H1 (cell line): ENCODE measurements at regions not wholly inside any gene's neighbourhood (a gene's known extent, or its start where the extent isn't known, plus 50 kb on each side); places are given as distances from the start of the nearest gene placed in this dataset.

ENCODE experiments used
- CREB1 ChIP-seq: IDR thresholded peaks from 2 replicates; pipeline ENCODE4 v1.6.1; 2012; ENCODE audit warnings: inconsistent platforms
- TAF1 ChIP-seq: IDR thresholded peaks from 2 replicates; pipeline ENCODE4 v1.6.1; 2011; ENCODE audit warnings: mild to moderate bottlenecking, low read depth, low read length

DNA sequence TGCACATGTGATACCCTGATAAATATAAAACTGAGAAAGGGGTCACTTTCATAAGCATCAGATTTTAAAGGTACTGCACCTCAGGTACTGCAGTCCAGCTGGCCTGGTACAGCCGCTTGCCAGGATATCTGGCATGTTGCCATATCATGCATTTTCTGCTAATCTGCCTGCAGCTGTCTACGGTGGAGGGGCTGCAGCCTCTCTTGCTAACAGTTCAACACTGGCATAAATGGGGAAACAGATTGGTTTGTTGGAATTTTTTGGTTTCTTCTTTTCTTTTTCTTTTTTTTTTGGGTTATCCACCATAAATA, 71.5 kb downstream of the MIS18A start (continued):
- TF ChIP-seq TAF1 (no peak), CREB1 (no peak)
